SK-N-SH treated with all-trans-retinoic acid at 6 μM for 48 hours (cell line): ENCODE measurements at regions not wholly inside any gene's neighbourhood (a gene's known extent, or its start where the extent isn't known, plus 50 kb on each side); places are given as distances from the start of the nearest gene placed in this dataset.
"Not testable (repeated sequence)": the region's sequence is repeated elsewhere in the genome, so short reads cannot be mapped to it uniquely, and the experiment has no call there.

ENCODE experiments used
- ARNTL ChIP-seq: fragments of 450-650 bp; formaldehyde crosslinking; IDR thresholded peaks from 2 replicates; pipeline ENCODE4 v1.5.0; 2020; ENCODE audit warnings: low read depth, mild to moderate bottlenecking, moderate library complexity, borderline replicate concordance
- RARB ChIP-seq: fragments of 250-450 bp; sonication (Bioruptor Pico); IDR thresholded peaks from 2 replicates; pipeline ENCODE4 v1.8.0; 2021; ENCODE audit warnings: mild to moderate bottlenecking, moderate library complexity
- ZFP30 ChIP-seq: fragments of 450-650 bp; formaldehyde crosslinking; IDR thresholded peaks from 2 replicates; pipeline ENCODE4 v1.5.0; 2022; ENCODE audit warnings: mild to moderate bottlenecking, moderate library complexity
- TF ChIP-seq, protein P1 (sequence below): fragments of 250-450 bp; sonication (Bioruptor Pico); IDR thresholded peaks from 2 replicates; pipeline ENCODE4 v1.8.0; 2020; ENCODE audit warnings: mild to moderate bottlenecking, moderate library complexity, borderline replicate concordance

DNA sequence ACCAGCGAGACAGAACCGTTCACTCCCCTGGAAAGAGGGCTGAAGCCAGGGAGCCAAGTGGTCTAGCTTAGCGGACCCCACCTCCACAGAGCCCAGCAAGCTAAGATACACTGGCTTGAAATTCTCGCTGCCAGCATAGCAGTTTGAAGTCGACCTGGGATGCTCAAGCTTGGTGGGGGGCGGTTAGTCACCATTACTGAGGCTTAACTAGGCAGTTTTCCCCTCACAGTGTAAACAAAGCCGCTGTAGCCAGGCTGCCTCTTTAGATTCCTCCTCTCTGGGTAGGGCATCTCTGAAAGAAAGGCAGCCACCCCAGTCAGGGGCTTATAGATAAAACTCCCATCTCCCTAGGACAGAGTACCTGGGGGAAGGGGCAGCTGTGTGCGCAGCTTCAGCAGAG is 235.1 kb downstream of the CHRM2 start:
- not testable (repeated sequence) for TF ChIP-seq ARNTL, ZFP30, RARB (CRISPR knock-in tag)
- TF ChIP-seq, protein P1, sequence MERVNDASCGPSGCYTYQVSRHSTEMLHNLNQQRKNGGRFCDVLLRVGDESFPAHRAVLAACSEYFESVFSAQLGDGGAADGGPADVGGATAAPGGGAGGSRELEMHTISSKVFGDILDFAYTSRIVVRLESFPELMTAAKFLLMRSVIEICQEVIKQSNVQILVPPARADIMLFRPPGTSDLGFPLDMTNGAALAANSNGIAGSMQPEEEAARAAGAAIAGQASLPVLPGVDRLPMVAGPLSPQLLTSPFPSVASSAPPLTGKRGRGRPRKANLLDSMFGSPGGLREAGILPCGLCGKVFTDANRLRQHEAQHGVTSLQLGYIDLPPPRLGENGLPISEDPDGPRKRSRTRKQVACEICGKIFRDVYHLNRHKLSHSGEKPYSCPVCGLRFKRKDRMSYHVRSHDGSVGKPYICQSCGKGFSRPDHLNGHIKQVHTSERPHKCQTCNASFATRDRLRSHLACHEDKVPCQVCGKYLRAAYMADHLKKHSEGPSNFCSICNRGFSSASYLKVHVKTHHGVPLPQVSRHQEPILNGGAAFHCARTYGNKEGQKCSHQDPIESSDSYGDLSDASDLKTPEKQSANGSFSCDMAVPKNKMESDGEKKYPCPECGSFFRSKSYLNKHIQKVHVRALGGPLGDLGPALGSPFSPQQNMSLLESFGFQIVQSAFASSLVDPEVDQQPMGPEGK = not testable (repeated sequence)
